ENCODE measurements at regions not wholly inside any gene's neighbourhood (a gene's known extent, or its start where the extent isn't known, plus 50 kb on each side); places are given as distances from the start of the nearest gene placed in this dataset.

DNA sequence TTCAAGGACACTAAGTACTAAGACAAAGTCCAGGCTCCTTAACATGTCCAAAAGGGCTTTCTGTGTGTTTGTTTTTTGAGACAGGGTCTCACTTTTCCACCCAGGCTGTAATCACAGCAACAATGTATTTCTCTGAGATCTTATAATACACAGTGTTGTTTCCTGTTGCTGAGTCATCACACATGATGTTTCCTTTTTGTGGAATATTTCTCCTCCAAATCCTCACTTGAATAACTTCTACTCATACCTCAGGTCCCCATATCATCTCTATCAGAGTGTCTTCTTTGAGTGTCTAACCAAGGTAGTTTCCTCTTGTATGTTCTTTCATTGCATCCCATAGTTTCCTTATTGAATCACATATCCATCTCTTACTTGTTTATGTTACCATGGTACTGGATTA, 632.0 kb upstream of the PIK3C3 start:
- Mint-ChIP-seq H3K27ac (ENCODE audit: low read depth, unreplicated experiment) (peak overlapping the region; percentile 21), H3K4me1 (ENCODE audit: insufficient read depth, unreplicated experiment) (peaks cover 31% of the 10 kb centered on the region), H3K36me3 (ENCODE audit: insufficient read depth, unreplicated experiment) (no peaks in the 10 kb centered on the region), H3K9me3 (ENCODE audit: unreplicated experiment) (no peaks in the 10 kb centered on the region), H3K4me3 (ENCODE audit: unreplicated experiment) (no peak overlapping the region), H3K27me3 (ENCODE audit: insufficient read depth, unreplicated experiment) (no peaks in the 10 kb centered on the region)
- CTCF ChIA-PET: no interaction called here
- POLR2A ChIA-PET: no interaction called here
- TF ChIP-seq, protein P1, sequence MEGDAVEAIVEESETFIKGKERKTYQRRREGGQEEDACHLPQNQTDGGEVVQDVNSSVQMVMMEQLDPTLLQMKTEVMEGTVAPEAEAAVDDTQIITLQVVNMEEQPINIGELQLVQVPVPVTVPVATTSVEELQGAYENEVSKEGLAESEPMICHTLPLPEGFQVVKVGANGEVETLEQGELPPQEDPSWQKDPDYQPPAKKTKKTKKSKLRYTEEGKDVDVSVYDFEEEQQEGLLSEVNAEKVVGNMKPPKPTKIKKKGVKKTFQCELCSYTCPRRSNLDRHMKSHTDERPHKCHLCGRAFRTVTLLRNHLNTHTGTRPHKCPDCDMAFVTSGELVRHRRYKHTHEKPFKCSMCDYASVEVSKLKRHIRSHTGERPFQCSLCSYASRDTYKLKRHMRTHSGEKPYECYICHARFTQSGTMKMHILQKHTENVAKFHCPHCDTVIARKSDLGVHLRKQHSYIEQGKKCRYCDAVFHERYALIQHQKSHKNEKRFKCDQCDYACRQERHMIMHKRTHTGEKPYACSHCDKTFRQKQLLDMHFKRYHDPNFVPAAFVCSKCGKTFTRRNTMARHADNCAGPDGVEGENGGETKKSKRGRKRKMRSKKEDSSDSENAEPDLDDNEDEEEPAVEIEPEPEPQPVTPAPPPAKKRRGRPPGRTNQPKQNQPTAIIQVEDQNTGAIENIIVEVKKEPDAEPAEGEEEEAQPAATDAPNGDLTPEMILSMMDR (IDR thresholded peaks at IDR 0.05; ENCODE audit: unreplicated experiment): no peak
- no TSS peak for BruUV-seq (replicated peaks)
- intact Hi-C loops (cut with micrococcal nuclease): no loop called here
- DNase-seq (ENCODE audit: unreplicated experiment): peak; percentile 5

DNA sequence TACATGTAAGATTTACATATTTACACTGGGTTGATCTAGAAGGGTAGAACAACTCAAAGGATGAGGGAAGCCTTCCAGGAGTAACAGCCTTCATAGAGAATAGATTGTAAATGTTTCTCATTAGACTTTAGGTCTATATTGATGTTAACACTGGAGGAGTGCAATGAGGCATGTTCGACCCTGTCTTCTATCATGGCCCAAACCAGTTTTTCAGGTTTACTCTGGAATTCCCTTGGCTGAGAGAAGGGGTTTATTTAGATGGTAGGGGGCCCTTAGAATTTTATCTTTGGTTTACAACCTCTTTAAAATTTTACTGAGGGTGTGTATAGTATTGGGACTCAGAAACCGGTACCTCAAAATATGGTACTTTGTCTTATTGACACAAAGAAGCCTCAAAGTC, 634.9 kb upstream of the PIK3C3 start:
- Mint-ChIP-seq H3K36me3 (ENCODE audit: insufficient read depth, unreplicated experiment) (no peaks in the 10 kb centered on the region), H3K27ac (ENCODE audit: low read depth, unreplicated experiment) (no peak overlapping the region), H3K4me1 (ENCODE audit: insufficient read depth, unreplicated experiment) (peaks cover 20% of the 10 kb centered on the region), H3K27me3 (ENCODE audit: insufficient read depth, unreplicated experiment) (no peaks in the 10 kb centered on the region), H3K4me3 (ENCODE audit: unreplicated experiment) (no peak overlapping the region), H3K9me3 (ENCODE audit: unreplicated experiment) (no peaks in the 10 kb centered on the region)
- POLR2A ChIA-PET: no interaction called here
- CTCF ChIA-PET: interaction anchor here (0.8 kb wide), 1 partner anchor 141 kb away, joined by 3 read pairs; no protein-coding TSS in a partner anchor
- intact Hi-C loops (cut with micrococcal nuclease): no loop called here
- no TSS peak for BruUV-seq (replicated peaks)
- TF ChIP-seq, protein P1 (IDR thresholded peaks at IDR 0.05; ENCODE audit: unreplicated experiment): no peak
- DNase-seq (ENCODE audit: unreplicated experiment): no peak

DNA sequence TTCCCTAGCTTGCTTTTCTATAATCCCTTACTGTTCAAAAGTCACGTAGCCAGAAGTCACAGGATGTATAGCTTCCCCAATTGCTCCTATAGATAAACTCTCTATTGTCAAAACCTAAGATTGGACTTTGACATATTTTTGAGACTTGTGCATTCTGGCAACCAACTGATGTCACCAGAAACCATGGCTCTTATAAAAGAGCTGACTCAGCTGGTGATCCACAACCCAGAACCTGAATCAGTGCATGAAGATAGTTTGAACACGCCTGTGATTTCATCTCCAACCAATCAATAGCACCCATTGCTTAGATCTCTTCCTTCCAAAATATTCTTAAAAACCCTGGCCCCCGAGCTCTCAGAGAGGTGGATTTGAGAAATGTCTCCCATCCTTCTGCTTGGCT, 639.9 kb upstream of the PIK3C3 start:
- POLR2A ChIA-PET: no interaction called here
- Mint-ChIP-seq H3K4me1 (ENCODE audit: insufficient read depth, unreplicated experiment) (no peaks in the 10 kb centered on the region), H3K9me3 (ENCODE audit: unreplicated experiment) (peaks cover 2% of the 10 kb centered on the region), H3K4me3 (ENCODE audit: unreplicated experiment) (no peak overlapping the region), H3K27me3 (ENCODE audit: insufficient read depth, unreplicated experiment) (no peaks in the 10 kb centered on the region), H3K36me3 (ENCODE audit: insufficient read depth, unreplicated experiment) (peaks cover 4% of the 10 kb centered on the region), H3K27ac (ENCODE audit: low read depth, unreplicated experiment) (no peak overlapping the region)
- TF ChIP-seq, protein P1 (IDR thresholded peaks at IDR 0.05; ENCODE audit: unreplicated experiment): no peak
- no TSS peak for BruUV-seq (replicated peaks)
- CTCF ChIA-PET: no interaction called here
- no peak for DNase-seq (ENCODE audit: unreplicated experiment)
- intact Hi-C loops (cut with micrococcal nuclease): no loop called here

DNA sequence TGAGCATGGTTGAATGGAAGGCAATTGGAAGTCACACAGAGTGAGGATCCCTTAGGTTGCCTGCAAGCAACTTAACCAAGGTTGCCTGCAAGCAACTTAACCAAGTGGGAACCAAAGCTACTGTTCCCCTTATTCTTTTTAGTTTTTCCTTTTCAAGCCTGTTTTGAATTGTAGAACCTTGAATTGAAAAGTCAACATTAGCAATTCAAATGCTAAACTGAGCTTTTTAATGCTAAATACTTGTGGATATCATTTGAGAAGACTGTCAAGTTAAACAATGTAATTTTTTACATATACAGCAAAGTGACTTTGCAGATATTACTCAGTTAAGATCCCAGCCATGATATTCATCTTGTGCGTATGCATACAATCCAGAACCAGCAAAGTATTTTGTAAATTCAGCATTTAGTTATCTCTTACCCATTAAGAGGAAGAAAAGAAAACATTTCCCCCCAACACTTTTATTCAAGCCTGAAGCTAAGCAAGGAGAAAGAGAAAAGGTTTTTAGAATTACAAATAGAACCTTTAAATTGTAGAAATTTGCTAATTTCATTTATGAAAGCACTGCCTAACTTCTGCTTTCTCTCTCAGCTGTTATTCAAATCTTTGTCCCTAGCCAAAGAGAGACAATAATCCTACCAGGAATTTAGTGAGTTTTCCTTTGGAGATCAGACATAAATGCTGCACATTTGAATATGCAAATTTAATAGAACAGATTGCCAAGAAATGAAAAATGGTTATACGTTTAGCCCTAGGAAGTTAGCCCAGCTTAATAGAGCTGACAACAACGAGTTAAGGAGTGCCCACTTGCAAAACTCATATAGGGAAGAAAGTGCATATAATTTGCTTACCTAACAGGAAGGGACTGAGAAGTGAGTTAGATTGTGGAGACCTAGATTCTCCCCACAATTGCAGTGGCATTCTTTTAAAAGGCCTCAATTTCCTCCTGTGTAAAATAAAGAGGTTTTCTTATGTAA, 643.2 kb upstream of the PIK3C3 start:
- intact Hi-C loops (cut with micrococcal nuclease): no loop called here
- H3K9me3 Mint-ChIP-seq (ENCODE audit: unreplicated experiment): peaks cover 7% of the 10 kb centered on the region
- no peak for DNase-seq (ENCODE audit: unreplicated experiment)
- peaks cover 4% of the 10 kb centered on the region for H3K36me3 Mint-ChIP-seq (ENCODE audit: insufficient read depth, unreplicated experiment)
- POLR2A ChIA-PET: interaction anchor here (1.0 kb wide), 1 partner anchor 19 kb away, joined by 3 read pairs; no protein-coding TSS in a partner anchor
- H3K27me3 Mint-ChIP-seq (ENCODE audit: insufficient read depth, unreplicated experiment): no peaks in the 10 kb centered on the region
- no peaks in the 10 kb centered on the region for H3K4me1 Mint-ChIP-seq (ENCODE audit: insufficient read depth, unreplicated experiment)
- CTCF ChIA-PET: interaction anchor here (0.8 kb wide), 1 partner anchor 209 kb away, joined by 3 read pairs; no protein-coding TSS in a partner anchor
- TF ChIP-seq, protein P1 (IDR thresholded peaks at IDR 0.05; ENCODE audit: unreplicated experiment): no peak
- no TSS peak for BruUV-seq (replicated peaks)
- no peak overlapping the region for H3K27ac Mint-ChIP-seq (ENCODE audit: low read depth, unreplicated experiment)
- no peak overlapping the region for H3K4me3 Mint-ChIP-seq (ENCODE audit: unreplicated experiment)

Measured in MCF 10A (cell line).